Panc1 (cell line): ENCODE measurements at regions not wholly inside any gene's neighbourhood (a gene's known extent, or its start where the extent isn't known, plus 50 kb on each side); places are given as distances from the start of the nearest gene placed in this dataset.

Experiments
- POLR2AphosphoS5 ChIP-seq: IDR thresholded peaks from 2 replicates; pipeline ENCODE4 v1.6.1; 2012; ENCODE audit warnings: mild to moderate bottlenecking, low read depth, low read length, moderate library complexity
- TCF7L2 ChIP-seq: IDR thresholded peaks from 2 replicates; pipeline ENCODE4 v1.6.1; 2011; ENCODE audit warnings: mild to moderate bottlenecking, low read depth, low read length, inconsistent platforms
- TF ChIP-seq, protein P1 (sequence below): fragments of 450-650 bp; IDR thresholded peaks from 2 replicates; pipeline ENCODE4 v1.5.1; 2017; ENCODE audit warnings: mild to moderate bottlenecking
- TF ChIP-seq, protein P2 (sequence below), 2 experiments: IDR thresholded peaks; 2 replicates each; pipeline ENCODE4 v1.6.1; 2011 to 2012; ENCODE audit warnings: low read depth in 2 of 2, control low read depth in 1 of 2, low read length in 1 of 2, mild to moderate bottlenecking in 1 of 2, moderate library complexity in 1 of 2; ENCODE audit not compliant: insufficient read depth in 1 of 2

DNA sequence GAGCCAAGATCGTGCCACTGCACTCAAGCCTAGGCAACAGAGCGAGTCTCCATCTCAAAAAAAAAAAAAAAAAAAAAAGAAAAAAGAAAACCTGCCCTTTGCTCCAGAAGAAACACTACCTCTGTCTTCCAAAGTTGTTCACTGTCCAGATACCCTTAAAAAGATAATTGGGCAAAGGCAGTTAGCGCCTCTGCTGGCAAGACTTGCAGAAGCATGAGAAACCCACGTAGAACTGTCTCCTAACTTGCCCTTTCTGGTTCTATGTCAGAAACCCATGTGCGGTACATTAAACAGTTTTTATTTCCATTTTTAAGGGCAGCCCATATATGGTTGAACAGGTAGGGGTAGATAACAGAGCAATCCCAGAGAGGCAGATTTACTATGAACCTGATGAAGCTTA, 1026.4 kb downstream of the ROBO2 start:
- TF ChIP-seq, protein P1, sequence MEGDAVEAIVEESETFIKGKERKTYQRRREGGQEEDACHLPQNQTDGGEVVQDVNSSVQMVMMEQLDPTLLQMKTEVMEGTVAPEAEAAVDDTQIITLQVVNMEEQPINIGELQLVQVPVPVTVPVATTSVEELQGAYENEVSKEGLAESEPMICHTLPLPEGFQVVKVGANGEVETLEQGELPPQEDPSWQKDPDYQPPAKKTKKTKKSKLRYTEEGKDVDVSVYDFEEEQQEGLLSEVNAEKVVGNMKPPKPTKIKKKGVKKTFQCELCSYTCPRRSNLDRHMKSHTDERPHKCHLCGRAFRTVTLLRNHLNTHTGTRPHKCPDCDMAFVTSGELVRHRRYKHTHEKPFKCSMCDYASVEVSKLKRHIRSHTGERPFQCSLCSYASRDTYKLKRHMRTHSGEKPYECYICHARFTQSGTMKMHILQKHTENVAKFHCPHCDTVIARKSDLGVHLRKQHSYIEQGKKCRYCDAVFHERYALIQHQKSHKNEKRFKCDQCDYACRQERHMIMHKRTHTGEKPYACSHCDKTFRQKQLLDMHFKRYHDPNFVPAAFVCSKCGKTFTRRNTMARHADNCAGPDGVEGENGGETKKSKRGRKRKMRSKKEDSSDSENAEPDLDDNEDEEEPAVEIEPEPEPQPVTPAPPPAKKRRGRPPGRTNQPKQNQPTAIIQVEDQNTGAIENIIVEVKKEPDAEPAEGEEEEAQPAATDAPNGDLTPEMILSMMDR: peak; percentile 17; the same call in 1 of the 2 replicates
- TF ChIP-seq POLR2AphosphoS5 (no peak), TCF7L2 (no peak)
- TF ChIP-seq, protein P2, sequence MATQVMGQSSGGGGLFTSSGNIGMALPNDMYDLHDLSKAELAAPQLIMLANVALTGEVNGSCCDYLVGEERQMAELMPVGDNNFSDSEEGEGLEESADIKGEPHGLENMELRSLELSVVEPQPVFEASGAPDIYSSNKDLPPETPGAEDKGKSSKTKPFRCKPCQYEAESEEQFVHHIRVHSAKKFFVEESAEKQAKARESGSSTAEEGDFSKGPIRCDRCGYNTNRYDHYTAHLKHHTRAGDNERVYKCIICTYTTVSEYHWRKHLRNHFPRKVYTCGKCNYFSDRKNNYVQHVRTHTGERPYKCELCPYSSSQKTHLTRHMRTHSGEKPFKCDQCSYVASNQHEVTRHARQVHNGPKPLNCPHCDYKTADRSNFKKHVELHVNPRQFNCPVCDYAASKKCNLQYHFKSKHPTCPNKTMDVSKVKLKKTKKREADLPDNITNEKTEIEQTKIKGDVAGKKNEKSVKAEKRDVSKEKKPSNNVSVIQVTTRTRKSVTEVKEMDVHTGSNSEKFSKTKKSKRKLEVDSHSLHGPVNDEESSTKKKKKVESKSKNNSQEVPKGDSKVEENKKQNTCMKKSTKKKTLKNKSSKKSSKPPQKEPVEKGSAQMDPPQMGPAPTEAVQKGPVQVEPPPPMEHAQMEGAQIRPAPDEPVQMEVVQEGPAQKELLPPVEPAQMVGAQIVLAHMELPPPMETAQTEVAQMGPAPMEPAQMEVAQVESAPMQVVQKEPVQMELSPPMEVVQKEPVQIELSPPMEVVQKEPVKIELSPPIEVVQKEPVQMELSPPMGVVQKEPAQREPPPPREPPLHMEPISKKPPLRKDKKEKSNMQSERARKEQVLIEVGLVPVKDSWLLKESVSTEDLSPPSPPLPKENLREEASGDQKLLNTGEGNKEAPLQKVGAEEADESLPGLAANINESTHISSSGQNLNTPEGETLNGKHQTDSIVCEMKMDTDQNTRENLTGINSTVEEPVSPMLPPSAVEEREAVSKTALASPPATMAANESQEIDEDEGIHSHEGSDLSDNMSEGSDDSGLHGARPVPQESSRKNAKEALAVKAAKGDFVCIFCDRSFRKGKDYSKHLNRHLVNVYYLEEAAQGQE (IDR thresholded peaks at IDR 0.05; ENCODE audit: insufficient read depth in 1 of 2, low read depth in 2 of 2, low read length in 1 of 2): no peak
